Keratinocyte (primary cell): ENCODE measurements at regions not wholly inside any gene's neighbourhood (a gene's known extent, or its start where the extent isn't known, plus 50 kb on each side); places are given as distances from the start of the nearest gene placed in this dataset.

Experiments used
- DNase-seq: peaks from one replicate; pipeline ENCODE4 v3.0.0-alpha.2; 2011; ENCODE audit warnings: low read depth, missing footprints, low spot score
- FAIRE-seq: peaks from 2 replicates; lab custom pipeline; 2011; peaks lifted over from hg19 to GRCh38; lab: Jason Lieb, UNC
- H2AFZ ChIP-seq: 2 replicates; pipeline ENCODE4 v1.6.0; 2012; ENCODE audit warnings: low read length, control low read depth, inconsistent platforms; ENCODE audit not compliant: control insufficient read depth
- H3K27ac ChIP-seq: 2 replicates; pipeline ENCODE4 v1.5.1; 2011; ENCODE audit warnings: low read length; ENCODE audit not compliant: control insufficient read depth, insufficient read depth
- H3K27me3 ChIP-seq: 3 replicates; pipeline ENCODE4 v1.6.0; 2011; ENCODE audit warnings: low read length; ENCODE audit not compliant: control insufficient read depth, insufficient read depth; ENCODE audit errors: extremely low read depth
- H3K36me3 ChIP-seq, 2 experiments: 2 replicates in 1 of 2; 3 replicates in 1 of 2; pipeline ENCODE4 v1.5.1; 2011; ENCODE audit warnings: low read length in 2 of 2, mild to moderate bottlenecking in 1 of 2; ENCODE audit not compliant: control insufficient read depth in 2 of 2, insufficient read depth in 2 of 2; ENCODE audit errors: extremely low read depth in 1 of 2
- H3K4me1 ChIP-seq: 3 replicates; pipeline ENCODE4 v1.5.1; 2011; ENCODE audit warnings: low read length; ENCODE audit not compliant: control insufficient read depth, insufficient read depth; ENCODE audit errors: extremely low read depth
- H3K4me2 ChIP-seq: 3 replicates; pipeline ENCODE4 v1.6.0; 2011; ENCODE audit warnings: low read depth, low read length; ENCODE audit not compliant: control insufficient read depth, insufficient read depth; ENCODE audit errors: extremely low read depth
- H3K4me3 ChIP-seq, 3 experiments: fragments of 200-600 bp in 1 of 3; sonication (generic) in 1 of 3; 2 replicates in 2 of 3; 3 replicates in 1 of 3; pipeline ENCODE4 v1.5.1; 2011 to 2016; ENCODE audit warnings: low read length in 3 of 3, mild to moderate bottlenecking in 3 of 3, control low read depth in 2 of 3, inconsistent platforms in 1 of 3, low read depth in 1 of 3, mixed read lengths in 1 of 3, mixed run types in 1 of 3, moderate library complexity in 1 of 3; ENCODE audit not compliant: control insufficient read depth in 2 of 3, insufficient read depth in 2 of 3; ENCODE audit errors: extremely low read depth in 1 of 3
- H3K79me2 ChIP-seq: 2 replicates; pipeline ENCODE4 v1.6.0; 2012; ENCODE audit warnings: low read length; ENCODE audit not compliant: control insufficient read depth, insufficient read depth
- H3K9ac ChIP-seq: 3 replicates; pipeline ENCODE4 v1.6.0; 2011; ENCODE audit warnings: low read length; ENCODE audit not compliant: control insufficient read depth, insufficient read depth; ENCODE audit errors: extremely low read depth
- H3K9me1 ChIP-seq: 3 replicates; pipeline ENCODE4 v1.6.0; 2011; ENCODE audit warnings: low read length; ENCODE audit not compliant: control insufficient read depth, insufficient read depth; ENCODE audit errors: extremely low read depth
- H3K9me3 ChIP-seq: 2 replicates; pipeline ENCODE4 v1.5.1; 2012; ENCODE audit warnings: low read depth, low read length; ENCODE audit not compliant: control insufficient read depth
- H4K20me1 ChIP-seq: 3 replicates; pipeline ENCODE4 v1.6.0; 2011; ENCODE audit warnings: low read length; ENCODE audit not compliant: control insufficient read depth, insufficient read depth; ENCODE audit errors: extremely low read depth
- CTCF ChIP-seq, 3 experiments: IDR thresholded peaks in 1 of 3; conservative IDR thresholded peaks in 1 of 3; optimal IDR thresholded peaks in 1 of 3; 2 replicates in 2 of 3; 3 replicates in 1 of 3; pipeline versions ENCODE3 to v1.5.1; 2011; ENCODE audit warnings: low read length in 3 of 3, mild to moderate bottlenecking in 3 of 3, moderate library complexity in 2 of 3, control low read depth in 1 of 3, inconsistent platforms in 1 of 3; ENCODE audit not compliant: insufficient read depth in 2 of 3; ENCODE audit errors: extremely low read depth in 1 of 3
- EZH2 ChIP-seq: IDR thresholded peaks from one replicate; pipeline ENCODE4 v1.6.1; 2012; ENCODE audit warnings: inconsistent platforms, mild to moderate bottlenecking, low read length, moderate library complexity
- dilution Hi-C: fragments of 300-500 bp; cut with MboI; formaldehyde crosslinking; loops from one replicate; pipeline ENCODE4 v1.7.0; 2020; ENCODE audit warnings: low sequenced_read_pairs; ENCODE audit not compliant: extremely low pct_ligation_motif_present

- H3K79me2 ChIP-seq = no peaks in the 10 kb centered on the region
- FAIRE-seq = no peak
- H3K36me3 ChIP-seq = no peaks in the 10 kb centered on the region
- DNase-seq = no peak
- no peaks in the 10 kb centered on the region for H3K9me3 ChIP-seq
- TF ChIP-seq EZH2 (no peak), CTCF (optimal IDR thresholded peaks at IDR 0.05 in 1 of 3, IDR thresholded peaks at IDR 0.05 in 1 of 3, conservative IDR thresholded peaks at IDR 0.05 in 1 of 3; ENCODE audit: extremely low read depth in 1 of 3, insufficient read depth in 2 of 3, low read length in 3 of 3) (no peak)
- H3K9ac ChIP-seq = no peak overlapping the region
- H3K4me2 ChIP-seq = no peak overlapping the region
- no peak overlapping the region for H2AFZ ChIP-seq
- H3K9me1 ChIP-seq = no peaks in the 10 kb centered on the region
- no peaks in the 10 kb centered on the region for H3K27me3 ChIP-seq
- H4K20me1 ChIP-seq = no peaks in the 10 kb centered on the region
- H3K4me1 ChIP-seq = no peaks in the 10 kb centered on the region
- dilution Hi-C loops = no loop called here
- H3K4me3 ChIP-seq = no peak overlapping the region
- no peak overlapping the region for H3K27ac ChIP-seq
These were observed 351.0 kb downstream of the IGSF11 start for GRCh38 chr3:118683636-118684035.

GRCh38 chr3:118688396-118688884 lies 346.2 kb downstream of the IGSF11 start:
- Histone ChIP-seq H3K4me2 (no peak overlapping the region), H3K9ac (no peak overlapping the region), H3K9me1 (no peaks in the 10 kb centered on the region), H3K79me2 (no peaks in the 10 kb centered on the region), H2AFZ (no peak overlapping the region), H3K36me3 (no peaks in the 10 kb centered on the region), H3K27me3 (no peaks in the 10 kb centered on the region), H3K27ac (no peak overlapping the region), H3K4me3 (no peak overlapping the region), H4K20me1 (no peaks in the 10 kb centered on the region), H3K9me3 (no peaks in the 10 kb centered on the region), H3K4me1 (no peaks in the 10 kb centered on the region)
- TF ChIP-seq CTCF (optimal IDR thresholded peaks at IDR 0.05 in 1 of 3, IDR thresholded peaks at IDR 0.05 in 1 of 3, conservative IDR thresholded peaks at IDR 0.05 in 1 of 3; ENCODE audit: extremely low read depth in 1 of 3, insufficient read depth in 2 of 3, low read length in 3 of 3) (no peak), EZH2 (no peak)
- FAIRE-seq = no peak
- no peak for DNase-seq
- dilution Hi-C loops = no loop called here
